ENCODE measurements at regions not wholly inside any gene's neighbourhood (a gene's known extent, or its start where the extent isn't known, plus 50 kb on each side); places are given as distances from the start of the nearest gene placed in this dataset.

GRCh38 chr16:79543219-79543618, 57.3 kb downstream of the MAF start:
- in situ Hi-C loops (cut with HindIII; ENCODE audit: low sequenced_read_pairs): no loop called here
- no peak for DNase-seq (ENCODE audit: low read depth, low spot score)
- TF ChIP-seq, protein P1, sequence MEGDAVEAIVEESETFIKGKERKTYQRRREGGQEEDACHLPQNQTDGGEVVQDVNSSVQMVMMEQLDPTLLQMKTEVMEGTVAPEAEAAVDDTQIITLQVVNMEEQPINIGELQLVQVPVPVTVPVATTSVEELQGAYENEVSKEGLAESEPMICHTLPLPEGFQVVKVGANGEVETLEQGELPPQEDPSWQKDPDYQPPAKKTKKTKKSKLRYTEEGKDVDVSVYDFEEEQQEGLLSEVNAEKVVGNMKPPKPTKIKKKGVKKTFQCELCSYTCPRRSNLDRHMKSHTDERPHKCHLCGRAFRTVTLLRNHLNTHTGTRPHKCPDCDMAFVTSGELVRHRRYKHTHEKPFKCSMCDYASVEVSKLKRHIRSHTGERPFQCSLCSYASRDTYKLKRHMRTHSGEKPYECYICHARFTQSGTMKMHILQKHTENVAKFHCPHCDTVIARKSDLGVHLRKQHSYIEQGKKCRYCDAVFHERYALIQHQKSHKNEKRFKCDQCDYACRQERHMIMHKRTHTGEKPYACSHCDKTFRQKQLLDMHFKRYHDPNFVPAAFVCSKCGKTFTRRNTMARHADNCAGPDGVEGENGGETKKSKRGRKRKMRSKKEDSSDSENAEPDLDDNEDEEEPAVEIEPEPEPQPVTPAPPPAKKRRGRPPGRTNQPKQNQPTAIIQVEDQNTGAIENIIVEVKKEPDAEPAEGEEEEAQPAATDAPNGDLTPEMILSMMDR (IDR thresholded peaks at IDR 0.05; ENCODE audit: low read depth, low read length): no peak
- no peak overlapping the region for H3K4me3 ChIP-seq (ENCODE audit: low read depth, low read length)

DNA sequence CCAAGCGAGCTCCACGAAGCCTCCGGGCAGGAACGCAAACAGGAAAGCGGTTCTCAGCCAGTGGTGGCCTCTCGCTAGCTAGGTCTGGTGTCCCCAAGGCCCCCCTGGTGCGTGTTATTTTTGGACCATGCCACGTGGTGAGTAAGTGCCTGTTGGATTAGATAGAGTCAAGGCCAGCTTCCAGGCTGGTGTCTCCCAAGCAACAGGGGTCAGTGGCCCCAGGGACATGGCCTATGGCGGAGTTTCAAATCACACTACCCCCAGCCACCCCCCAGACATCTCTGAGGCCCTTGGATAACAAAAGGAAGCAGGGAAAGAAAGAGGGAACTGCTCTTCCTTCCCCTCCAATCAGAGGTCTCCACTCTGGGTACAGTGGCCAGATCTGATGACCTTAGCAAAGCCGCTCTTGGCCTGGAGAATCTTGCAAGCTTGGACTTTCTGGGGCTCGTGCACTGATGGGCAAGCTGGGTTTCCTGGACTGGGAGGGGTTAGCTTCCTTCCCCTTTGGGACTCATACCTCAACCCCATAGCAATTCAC, 58.2 kb downstream of the MAF start:
- DNase-seq (ENCODE audit: low read depth, low spot score): no peak
- no peak overlapping the region for H3K4me3 ChIP-seq (ENCODE audit: low read depth, low read length)
- TF ChIP-seq, protein P1 (IDR thresholded peaks at IDR 0.05; ENCODE audit: low read depth, low read length): no peak
- in situ Hi-C loops (cut with HindIII; ENCODE audit: low sequenced_read_pairs): no loop called here

DNA sequence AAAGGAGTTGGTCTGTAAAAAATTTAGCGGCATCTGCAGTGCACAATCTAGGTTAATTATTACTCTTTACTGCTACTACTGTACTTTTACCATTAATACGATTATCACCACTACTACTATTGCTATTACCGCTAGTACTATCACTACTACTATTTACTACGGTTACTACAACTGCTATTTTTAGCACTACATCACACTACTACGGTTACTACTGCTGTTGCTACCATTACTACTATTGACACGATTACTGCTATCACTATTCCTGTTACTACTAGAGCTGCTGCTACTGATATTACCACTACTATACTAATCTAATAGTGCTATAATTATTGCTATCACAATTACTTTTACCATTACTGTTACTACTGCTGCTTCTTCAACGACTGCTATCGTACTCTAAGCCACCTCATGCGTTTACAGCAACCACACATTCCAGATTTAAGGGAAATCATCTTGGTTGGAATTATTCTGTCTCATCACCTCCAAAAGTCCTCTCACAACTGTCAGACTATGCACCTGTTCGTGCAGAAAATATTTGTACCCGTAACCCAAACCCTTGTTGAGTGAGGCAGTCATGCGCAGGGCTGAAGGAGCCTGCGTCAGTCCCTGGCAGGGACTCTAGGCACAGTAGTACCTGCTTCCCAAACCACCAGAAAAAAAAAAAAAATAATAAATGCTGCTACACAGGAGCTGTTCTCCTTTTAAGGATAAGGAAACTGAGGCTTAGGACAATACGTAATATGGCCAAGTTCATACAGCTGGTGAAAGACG, 59.5 kb downstream of the MAF start:
- in situ Hi-C loops (cut with HindIII; ENCODE audit: low sequenced_read_pairs): no loop called here
- DNase-seq (ENCODE audit: low read depth, low spot score): no peak
- H3K4me3 ChIP-seq (ENCODE audit: low read depth, low read length): no peak overlapping the region
- TF ChIP-seq, protein P1 (IDR thresholded peaks at IDR 0.05; ENCODE audit: low read depth, low read length): no peak

DNA sequence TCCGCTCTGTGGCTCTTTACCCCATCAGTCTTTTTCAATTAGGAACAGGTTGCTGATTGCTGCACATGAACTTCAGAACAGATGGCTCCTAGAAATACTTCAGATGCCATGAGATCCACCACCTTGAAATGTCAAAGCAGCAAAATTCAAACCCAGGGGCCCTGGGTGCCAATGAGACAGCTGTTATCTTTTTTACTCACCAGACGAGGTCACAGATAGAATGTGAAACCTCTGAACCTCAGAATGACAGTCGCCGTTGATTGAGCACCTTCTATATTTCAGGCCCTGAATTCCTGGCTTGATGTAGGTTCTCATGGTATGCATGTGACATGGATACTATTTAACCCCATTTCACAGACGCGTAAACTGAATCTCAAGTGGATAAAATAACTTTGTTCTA, 63.0 kb downstream of the MAF start:
- TF ChIP-seq, protein P1 (IDR thresholded peaks at IDR 0.05; ENCODE audit: low read depth, low read length): no peak
- in situ Hi-C loops (cut with HindIII; ENCODE audit: low sequenced_read_pairs): no loop called here
- no peak overlapping the region for H3K4me3 ChIP-seq (ENCODE audit: low read depth, low read length)
- DNase-seq (ENCODE audit: low read depth, low spot score): no peak

DNA sequence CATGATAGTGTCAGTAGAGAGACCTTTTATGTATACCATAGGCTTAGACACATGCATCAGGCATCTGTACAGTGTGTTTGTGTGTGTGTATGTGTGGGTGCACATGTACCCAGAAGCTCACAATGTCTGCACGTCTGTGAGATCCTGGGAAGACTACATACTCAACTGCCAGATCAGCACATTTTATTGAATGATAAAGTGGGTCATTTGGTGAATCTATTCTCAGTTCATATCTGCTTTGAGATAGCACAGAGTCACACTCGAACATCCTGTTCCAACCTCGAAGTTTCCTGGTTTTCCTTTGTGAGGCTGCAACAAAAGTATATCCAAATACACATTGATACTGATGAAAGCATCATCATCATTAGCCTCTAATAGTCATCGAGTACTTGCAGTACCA, 63.6 kb downstream of the MAF start:
- in situ Hi-C loops (cut with HindIII; ENCODE audit: low sequenced_read_pairs): no loop called here
- H3K4me3 ChIP-seq (ENCODE audit: low read depth, low read length): no peak overlapping the region
- TF ChIP-seq, protein P1 (IDR thresholded peaks at IDR 0.05; ENCODE audit: low read depth, low read length): no peak
- DNase-seq (ENCODE audit: low read depth, low spot score): no peak

GRCh38 chr16:79535130-79535529, 65.4 kb downstream of the MAF start:
- DNase-seq (ENCODE audit: low read depth, low spot score): no peak
- in situ Hi-C loops (cut with HindIII; ENCODE audit: low sequenced_read_pairs): no loop called here
- TF ChIP-seq, protein P1 (IDR thresholded peaks at IDR 0.05; ENCODE audit: low read depth, low read length): no peak
- no peak overlapping the region for H3K4me3 ChIP-seq (ENCODE audit: low read depth, low read length)
